CD4-positive, alpha-beta T cell (primary cell): ENCODE measurements at regions not wholly inside any gene's neighbourhood (a gene's known extent, or its start where the extent isn't known, plus 50 kb on each side); places are given as distances from the start of the nearest gene placed in this dataset.

Experiments used
- ATAC-seq: fragments of 200-7000 bp; cut with Tn5 transposase; one replicate; pipeline ENCODE4 v1.10.0; 2022; ENCODE audit warnings: mild to moderate bottlenecking; ENCODE audit not compliant: poor library complexity
- CTCF ChIA-PET: fragments of 350-600 bp; sonication (Branson Sonifier 250); formaldehyde crosslinking; loops from one replicate; lab custom pipeline; 2021; ENCODE audit warnings: antibody characterized with exemption, inconsistent platforms; lab: Charles Lee
- POLR2A ChIA-PET: fragments of 350-600 bp; sonication (Branson Sonifier 250); formaldehyde crosslinking; loops from one replicate; lab custom pipeline; 2021; ENCODE audit warnings: antibody characterized with exemption, inconsistent platforms; lab: Charles Lee
- DNase-seq, 14 experiments: peaks; one replicate each; pipeline ENCODE4 v3.0.0-alpha.2; 2013 to 2020; ENCODE audit warnings: mixed read lengths in 2 of 14
- H3K27ac ChIP-seq, 2 donors: one replicate each; pipeline versions ENCODE4 v1.5.1 to v1.7.0; 2013; ENCODE audit warnings: low read length in 2 of 2, low read depth in 1 of 2, mild to moderate bottlenecking in 1 of 2
- H3K27me3 ChIP-seq, 2 experiments: 1 replicate in 1 of 2; 2 replicates in 1 of 2; pipeline versions ENCODE4 v1.6.1 to v1.7.0; 2013; ENCODE audit warnings: low read length in 2 of 2, control low read depth in 1 of 2, mild to moderate bottlenecking in 1 of 2, moderate library complexity in 1 of 2; ENCODE audit not compliant: insufficient read depth in 2 of 2, control insufficient read depth in 1 of 2
- H3K36me3 ChIP-seq: one replicate; pipeline ENCODE4 v1.6.1; 2013; ENCODE audit warnings: low read length, control low read depth; ENCODE audit not compliant: insufficient read depth
- H3K4me1 ChIP-seq: one replicate; pipeline ENCODE4 v1.6.1; 2013; ENCODE audit warnings: low read length, control low read depth; ENCODE audit not compliant: insufficient read depth
- H3K4me3 ChIP-seq: one replicate; pipeline ENCODE4 v1.5.1; 2013; ENCODE audit warnings: mild to moderate bottlenecking, low read length, moderate library complexity
- H3K9me3 ChIP-seq, 2 experiments: 1 replicate in 1 of 2; 2 replicates in 1 of 2; pipeline versions ENCODE4 v1.6.1 to v1.7.0; 2013; ENCODE audit warnings: low read length in 2 of 2, mild to moderate bottlenecking in 2 of 2, control low read depth in 1 of 2, moderate library complexity in 1 of 2; ENCODE audit not compliant: control insufficient read depth in 1 of 2, insufficient read depth in 1 of 2
- H3K27ac Mint-ChIP-seq: one replicate; pipeline ENCODE4 v1.8.0; 2020; ENCODE audit warnings: mixed read lengths
- H3K27me3 Mint-ChIP-seq: one replicate; pipeline ENCODE4 v1.8.0; 2021; ENCODE audit warnings: mixed read lengths
- H3K36me3 Mint-ChIP-seq: one replicate; pipeline ENCODE4 v1.8.0; 2021; ENCODE audit warnings: low read depth, mixed read lengths
- H3K4me1 Mint-ChIP-seq: one replicate; pipeline ENCODE4 v1.8.0; 2021; ENCODE audit warnings: low read depth, mixed read lengths
- H3K4me3 Mint-ChIP-seq: one replicate; pipeline ENCODE4 v1.8.0; 2020; ENCODE audit warnings: mild to moderate bottlenecking, mixed read lengths
- H3K9me3 Mint-ChIP-seq: one replicate; pipeline ENCODE4 v1.8.0; 2020; ENCODE audit warnings: mixed read lengths
- intact Hi-C, 2 experiments: fragments of 100-400 bp; cut with DNase I in 1 of 2; cut with micrococcal nuclease in 1 of 2; formaldehyde crosslinking; loops; one replicate each; pipeline versions ENCODE4 v1.15.1 to v1.9.0; 2023 to 2025; cut with DNase I, micrococcal nuclease
- TF ChIP-seq, protein P1 (sequence below): fragments of 200-600 bp; IDR thresholded peaks from one replicate; pipeline ENCODE4 v1.8.0; 2022; ENCODE audit warnings: antibody characterized with exemption, mild to moderate bottlenecking

DNA sequence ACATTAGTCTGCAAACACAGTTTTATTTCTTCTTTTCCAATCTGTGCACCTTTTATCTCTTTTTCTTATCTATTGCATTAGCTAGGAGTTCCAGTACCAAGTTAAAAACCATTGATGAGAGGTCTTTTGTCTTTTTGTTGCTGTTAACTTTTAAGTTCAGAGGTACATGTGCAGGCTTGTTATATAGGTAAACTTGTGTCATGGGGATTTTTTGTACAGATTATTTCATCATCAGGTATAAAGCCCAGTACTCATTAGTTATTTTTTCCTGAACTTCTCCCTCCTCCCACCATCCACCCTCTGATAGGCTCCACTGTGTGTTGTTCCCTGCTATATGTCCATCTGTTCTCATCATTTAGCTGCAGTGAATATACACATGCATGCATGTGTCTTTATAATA, 349.9 kb downstream of the PDHA2 start:
- no peak for ATAC-seq
- no peak for DNase-seq
- no peak overlapping the region for H3K27ac ChIP-seq
- no peaks in the 10 kb centered on the region for H3K36me3 ChIP-seq
- no peaks in the 10 kb centered on the region for H3K9me3 ChIP-seq
- H3K4me1 ChIP-seq = no peaks in the 10 kb centered on the region
- ChIA-PET CTCF (no interaction called here), POLR2A (no interaction called here)
- TF ChIP-seq, protein P1, sequence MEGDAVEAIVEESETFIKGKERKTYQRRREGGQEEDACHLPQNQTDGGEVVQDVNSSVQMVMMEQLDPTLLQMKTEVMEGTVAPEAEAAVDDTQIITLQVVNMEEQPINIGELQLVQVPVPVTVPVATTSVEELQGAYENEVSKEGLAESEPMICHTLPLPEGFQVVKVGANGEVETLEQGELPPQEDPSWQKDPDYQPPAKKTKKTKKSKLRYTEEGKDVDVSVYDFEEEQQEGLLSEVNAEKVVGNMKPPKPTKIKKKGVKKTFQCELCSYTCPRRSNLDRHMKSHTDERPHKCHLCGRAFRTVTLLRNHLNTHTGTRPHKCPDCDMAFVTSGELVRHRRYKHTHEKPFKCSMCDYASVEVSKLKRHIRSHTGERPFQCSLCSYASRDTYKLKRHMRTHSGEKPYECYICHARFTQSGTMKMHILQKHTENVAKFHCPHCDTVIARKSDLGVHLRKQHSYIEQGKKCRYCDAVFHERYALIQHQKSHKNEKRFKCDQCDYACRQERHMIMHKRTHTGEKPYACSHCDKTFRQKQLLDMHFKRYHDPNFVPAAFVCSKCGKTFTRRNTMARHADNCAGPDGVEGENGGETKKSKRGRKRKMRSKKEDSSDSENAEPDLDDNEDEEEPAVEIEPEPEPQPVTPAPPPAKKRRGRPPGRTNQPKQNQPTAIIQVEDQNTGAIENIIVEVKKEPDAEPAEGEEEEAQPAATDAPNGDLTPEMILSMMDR = no peak
- H3K4me3 Mint-ChIP-seq = no peak overlapping the region
- H3K27ac Mint-ChIP-seq = no peak overlapping the region
- H3K4me1 Mint-ChIP-seq = no peaks in the 10 kb centered on the region
- H3K4me3 ChIP-seq = no peak overlapping the region
- intact Hi-C loops = no loop called here
- no peaks in the 10 kb centered on the region for H3K27me3 Mint-ChIP-seq
- no peaks in the 10 kb centered on the region for H3K27me3 ChIP-seq
- no peaks in the 10 kb centered on the region for H3K9me3 Mint-ChIP-seq
- H3K36me3 Mint-ChIP-seq = no peaks in the 10 kb centered on the region

DNA sequence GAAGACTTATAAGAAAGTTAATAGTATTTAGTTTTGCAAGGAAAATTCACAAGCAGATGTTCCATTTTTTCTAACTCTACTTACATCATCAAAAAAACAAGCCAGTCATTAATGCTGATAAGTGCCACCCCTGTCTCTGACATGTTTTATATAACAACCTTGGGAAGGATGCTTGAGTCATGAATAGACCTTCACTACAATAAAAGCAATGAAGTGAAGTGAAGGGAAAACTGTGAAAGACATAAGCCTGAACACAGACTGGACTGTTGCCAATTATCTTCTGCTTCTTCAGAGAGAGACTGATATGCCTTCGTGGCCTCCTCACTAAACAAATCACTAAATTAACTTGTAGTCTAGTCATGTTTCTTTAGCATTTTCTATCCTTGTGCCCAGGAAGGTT, 353.2 kb downstream of the PDHA2 start:
- DNase-seq (no peak), ATAC-seq (no peak)
- Mint-ChIP-seq H3K36me3 (no peaks in the 10 kb centered on the region), H3K4me1 (no peaks in the 10 kb centered on the region), H3K27ac (no peak overlapping the region), H3K27me3 (no peaks in the 10 kb centered on the region), H3K4me3 (no peak overlapping the region), H3K9me3 (no peaks in the 10 kb centered on the region)
- Histone ChIP-seq H3K27ac (no peak overlapping the region), H3K9me3 (peaks cover 0 to 8% of the 10 kb centered on the region in 2 experiments), H3K36me3 (no peaks in the 10 kb centered on the region), H3K27me3 (no peaks in the 10 kb centered on the region), H3K4me3 (no peak overlapping the region), H3K4me1 (no peaks in the 10 kb centered on the region)
- CTCF ChIA-PET = no interaction called here
- TF ChIP-seq, protein P1 = no peak
- POLR2A ChIA-PET = no interaction called here
- intact Hi-C loops = no loop called here

DNA sequence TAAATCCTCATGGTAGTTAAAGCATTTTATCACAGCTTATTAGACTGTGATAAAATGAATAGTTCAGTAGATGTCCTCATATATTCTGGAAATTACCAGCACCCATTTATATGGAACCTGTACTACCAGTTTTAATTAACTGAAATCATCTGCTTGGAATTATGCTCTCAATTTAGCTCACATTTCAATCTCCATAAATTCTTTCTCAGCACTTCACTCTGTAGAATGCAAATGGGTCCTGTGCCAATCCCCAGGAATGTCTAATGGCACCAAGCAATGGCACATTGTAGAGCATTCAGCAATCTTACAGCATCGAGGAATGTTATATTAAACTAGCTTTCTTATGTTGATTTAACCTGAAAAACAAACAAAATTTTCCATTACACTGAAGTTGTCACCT, 355.1 kb downstream of the PDHA2 start:
- intact Hi-C loops = no loop called here
- no peak for ATAC-seq
- no peak overlapping the region for H3K27ac Mint-ChIP-seq
- H3K36me3 Mint-ChIP-seq = no peaks in the 10 kb centered on the region
- no peaks in the 10 kb centered on the region for H3K27me3 Mint-ChIP-seq
- no peaks in the 10 kb centered on the region for H3K4me1 Mint-ChIP-seq
- Histone ChIP-seq H3K36me3 (no peaks in the 10 kb centered on the region), H3K9me3 (peaks cover 0 to 8% of the 10 kb centered on the region in 2 experiments), H3K4me1 (no peaks in the 10 kb centered on the region), H3K27ac (no peak overlapping the region), H3K27me3 (no peaks in the 10 kb centered on the region), H3K4me3 (no peak overlapping the region)
- TF ChIP-seq, protein P1 = no peak
- ChIA-PET CTCF (no interaction called here), POLR2A (no interaction called here)
- no peaks in the 10 kb centered on the region for H3K9me3 Mint-ChIP-seq
- no peak overlapping the region for H3K4me3 Mint-ChIP-seq
- DNase-seq = no peak
